ENCODE measurements at regions not wholly inside any gene's neighbourhood (a gene's known extent, or its start where the extent isn't known, plus 50 kb on each side); places are given as distances from the start of the nearest gene placed in this dataset.
A peak's percentile ranks its signal among the peaks of the same experiment; 100 is the strongest.

- no peaks in the 10 kb centered on the region for H3K36me3 ChIP-seq
- DNase-seq, result no peak
- no peaks in the 10 kb centered on the region for H3K27me3 ChIP-seq
- H3K4me3 ChIP-seq, result no peak overlapping the region
- 92 to 94% methylated on average over 5 of the region's 5 CpGs for WGBS, 2 donors
- peaks cover 0 to 4% (median 0%) of the 10 kb centered on the region in 9 donors for H3K4me1 ChIP-seq
- intact Hi-C loops (cut with DNase I), result no loop called here
- TF ChIP-seq CTCF (IDR thresholded peaks at IDR 0.05), result no peak
- no peaks in the 10 kb centered on the region for H3K9me3 ChIP-seq
- H3K27ac ChIP-seq, result no peak overlapping the region
- no peak for ATAC-seq
Measured at GRCh38 chr2:53448086-53448485, 319.5 kb upstream of the CHAC2 start.

DNA sequence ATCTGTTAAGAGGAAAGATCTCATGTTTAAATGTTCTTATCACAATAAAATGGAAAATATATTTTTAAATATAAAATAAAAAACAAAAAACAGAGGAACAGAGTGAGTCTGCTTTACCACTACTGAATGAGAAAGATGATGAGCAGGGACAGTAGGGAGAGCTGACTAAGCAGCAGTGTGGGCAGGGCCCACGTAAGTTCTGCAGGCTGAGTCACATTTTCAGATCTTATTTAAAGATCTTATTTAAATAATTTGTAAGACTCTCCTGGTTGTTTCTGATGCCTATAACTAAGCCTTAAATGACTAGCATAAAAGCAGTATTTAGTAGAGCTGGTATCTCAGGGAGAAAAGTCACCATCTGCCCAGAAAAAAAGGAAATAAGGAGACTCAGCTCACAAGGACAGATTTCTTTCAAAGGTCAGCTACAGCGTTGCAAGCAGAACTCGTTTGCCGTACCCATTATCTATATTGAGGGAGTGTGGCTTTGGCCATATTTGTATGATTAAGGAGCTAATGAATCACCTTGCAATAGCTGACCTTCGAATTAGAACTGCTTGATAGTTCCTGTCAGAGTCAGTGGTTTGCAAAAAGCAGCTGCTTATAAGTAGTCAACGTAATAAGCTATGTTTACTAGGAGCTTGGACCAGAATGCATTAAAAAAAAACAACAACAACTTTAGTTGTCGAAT is 322.1 kb upstream of the CHAC2 start:
- H3K27ac ChIP-seq, result no peak overlapping the region
- H3K4me1 ChIP-seq, result no peaks in the 10 kb centered on the region
- 42 to 51% methylated on average over 7 of the region's 7 CpGs for WGBS, 2 donors
- TF ChIP-seq CTCF (IDR thresholded peaks at IDR 0.05), result no peak
- DNase-seq (no peak), ATAC-seq (no peak)
- intact Hi-C loops (cut with DNase I), result no loop called here
- H3K36me3 ChIP-seq, result no peaks in the 10 kb centered on the region
- H3K4me3 ChIP-seq, result no peak overlapping the region
- no peaks in the 10 kb centered on the region for H3K9me3 ChIP-seq
- H3K27me3 ChIP-seq, result no peaks in the 10 kb centered on the region

- 68 to 83% methylated on average over 4 of the region's 4 CpGs for WGBS, 2 donors
Measured at GRCh38 chr2:53442783-53443182, 324.8 kb upstream of the CHAC2 start.

DNA sequence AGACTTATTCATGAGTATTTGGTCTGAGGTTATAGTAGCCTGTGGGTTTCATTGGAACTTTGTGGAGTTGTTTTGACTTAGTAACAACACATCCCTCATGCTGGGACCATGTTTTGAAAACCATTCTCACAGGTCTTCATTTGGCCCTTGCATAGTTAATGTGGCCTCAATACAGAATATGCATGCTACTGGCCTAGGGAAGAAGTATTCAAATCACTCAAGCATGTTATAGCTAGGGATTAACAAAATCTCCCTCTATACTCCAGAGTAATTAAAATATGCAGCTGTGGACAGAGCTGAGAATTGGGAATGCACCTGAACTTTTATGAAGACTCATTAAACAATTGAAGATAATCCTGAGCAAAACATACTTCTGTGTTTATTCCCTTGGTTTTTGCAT is 325.5 kb upstream of the CHAC2 start:
- ATAC-seq (no peak), DNase-seq (no peak)
- intact Hi-C loops (cut with DNase I), result no loop called here
- Histone ChIP-seq H3K9me3 (no peaks in the 10 kb centered on the region), H3K4me3 (no peak overlapping the region), H3K27ac (no peak overlapping the region), H3K4me1 (peaks cover 0 to 8% (median 0%) of the 10 kb centered on the region in 9 donors), H3K27me3 (no peaks in the 10 kb centered on the region), H3K36me3 (no peaks in the 10 kb centered on the region)
- no peak for TF ChIP-seq CTCF (IDR thresholded peaks at IDR 0.05)

More at GRCh38 chr2:53442783-53443182, 324.8 kb upstream of the CHAC2 start:
- H3K4me1 ChIP-seq, result peaks cover 0 to 7% (median 0%) of the 10 kb centered on the region in 9 donors
- ATAC-seq, result no peak
- H3K27me3 ChIP-seq, result no peaks in the 10 kb centered on the region
- no peaks in the 10 kb centered on the region for H3K36me3 ChIP-seq
- intact Hi-C loops (cut with DNase I), result no loop called here
- H3K4me3 ChIP-seq, result no peak overlapping the region
- no peak overlapping the region for H3K27ac ChIP-seq
- TF ChIP-seq CTCF (IDR thresholded peaks at IDR 0.05), result peak in 1 of 9 donors; percentile 24
- no peaks in the 10 kb centered on the region for H3K9me3 ChIP-seq
- no peak for DNase-seq
